Psoas muscle (tissue), 7 donors: ENCODE measurements at regions not wholly inside any gene's neighbourhood (a gene's known extent, or its start where the extent isn't known, plus 50 kb on each side); places are given as distances from the start of the nearest gene placed in this dataset.

ENCODE experiments used
- ATAC-seq, 4 donors: fragments of 200-7000 bp; cut with Tn5 transposase; one replicate each; pipeline ENCODE4 v1.9.1; 2020; ENCODE audit warnings: moderate library complexity in 3 of 4, mild to moderate bottlenecking in 2 of 4
- DNase-seq, 2 donors: peaks; one replicate each; pipeline ENCODE4 v3.0.0-alpha.2; 2020
- H3K27ac ChIP-seq: fragments of 200-600 bp; one replicate; pipeline ENCODE4 v1.8.0; 2022
- H3K27me3 ChIP-seq, 3 donors: fragments of 200-600 bp in 1 of 3; one replicate each; pipeline versions ENCODE4 v1.6.1 to v1.8.0; 2013 to 2022; ENCODE audit warnings: low read length in 2 of 3, mild to moderate bottlenecking in 2 of 3, moderate library complexity in 1 of 3; ENCODE audit not compliant: insufficient read depth in 3 of 3
- H3K36me3 ChIP-seq, 2 donors: fragments of 200-600 bp in 1 of 2; one replicate each; pipeline versions ENCODE4 v1.6.1 to v1.8.0; 2013 to 2022; ENCODE audit warnings: low read depth in 1 of 2, mild to moderate bottlenecking in 1 of 2, moderate library complexity in 1 of 2; ENCODE audit not compliant: insufficient read depth in 1 of 2
- H3K4me1 ChIP-seq: fragments of 200-600 bp; one replicate; pipeline ENCODE4 v1.8.0; 2022
- H3K4me3 ChIP-seq: fragments of 200-600 bp; one replicate; pipeline ENCODE4 v1.8.0; 2022; ENCODE audit warnings: mild to moderate bottlenecking
- H3K9me3 ChIP-seq: fragments of 200-600 bp; one replicate; pipeline ENCODE4 v1.8.0; 2022
- CTCF ChIP-seq: fragments of 200-600 bp; IDR thresholded peaks from one replicate; pipeline ENCODE4 v1.8.0; 2022; ENCODE audit warnings: antibody characterized with exemption
- WGBS, 3 donors: extraction: QIAGEN DNeasy Blood & Tissue Kit; methylation state at CpG; one replicate each; pipeline versions ENCODE4 v1.1.6 to v1.1.7; 2013; 5-methylcytosine and 5-hydroxymethylcytosine counted together
- intact Hi-C, 2 donors: fragments of 100-400 bp; cut with DNase I; formaldehyde crosslinking; loops; one replicate each; pipeline versions ENCODE4 v1.11.0 to v1.14.2; 2022
- donor health status: healthy with polysubstance abuse.
- donor health status: DM: no; HTN: no; CAD: no; lungs with moderate emphysema.
- donor health status: Bipolar disorder and iron deficiency.
- donor health status: healthy.
- donor health status: DM: yes; HTN: yes; CAD: no.
- donor health status: DM: no; HTN: no; CAD: no.
- donor health status: DM: yes; HTN: yes; CAD: no.

GRCh38 chr10:120394446-120394845 lies 62.6 kb upstream of the PLPP4 start:
- ATAC-seq = no peak

GRCh38 chr10:120396228-120396627 lies 60.8 kb upstream of the PLPP4 start:
- H3K9me3 ChIP-seq = peaks cover 9% of the 10 kb centered on the region
- no peak for ATAC-seq
- H3K27ac ChIP-seq = no peak overlapping the region
- intact Hi-C loops = no loop called here
- H3K36me3 ChIP-seq = no peaks in the 10 kb centered on the region
- H3K4me3 ChIP-seq = no peak overlapping the region
- no peak for DNase-seq
- 77 to 80% (median 78%) methylated on average over 6 of the region's 6 CpGs for WGBS, 3 donors
- H3K27me3 ChIP-seq = no peaks in the 10 kb centered on the region
- H3K4me1 ChIP-seq = no peaks in the 10 kb centered on the region
- TF ChIP-seq CTCF = no peak

More at GRCh38 chr10:120394446-120394845, 62.6 kb upstream of the PLPP4 start:
- H3K4me1 ChIP-seq = no peaks in the 10 kb centered on the region
- intact Hi-C loops = no loop called here
- TF ChIP-seq CTCF = no peak
- H3K36me3 ChIP-seq = no peaks in the 10 kb centered on the region
- no peak overlapping the region for H3K27ac ChIP-seq
- no peaks in the 10 kb centered on the region for H3K27me3 ChIP-seq
- WGBS, 3 donors = 75 to 90% (median 89%) methylated on average over 1 of the region's 1 CpG
- no peak overlapping the region for H3K4me3 ChIP-seq
- no peak for DNase-seq
- peaks cover 9% of the 10 kb centered on the region for H3K9me3 ChIP-seq

- H3K36me3 ChIP-seq = no peaks in the 10 kb centered on the region
- no peak for DNase-seq
- no peak overlapping the region for H3K27ac ChIP-seq
- H3K27me3 ChIP-seq = no peaks in the 10 kb centered on the region
- H3K9me3 ChIP-seq = peaks cover 9% of the 10 kb centered on the region
- no peak overlapping the region for H3K4me3 ChIP-seq
- 59 to 70% (median 64%) methylated on average over 4 of the region's 4 CpGs for WGBS, 3 donors
- TF ChIP-seq CTCF = no peak
- no peak for ATAC-seq
- H3K4me1 ChIP-seq = no peaks in the 10 kb centered on the region
- intact Hi-C loops = no loop called here
These were observed 58.8 kb upstream of the PLPP4 start for GRCh38 chr10:120398180-120398579.

GRCh38 chr10:120400601-120401000 lies 56.4 kb upstream of the PLPP4 start:
- peaks cover 9% of the 10 kb centered on the region for H3K9me3 ChIP-seq
- no peaks in the 10 kb centered on the region for H3K27me3 ChIP-seq
- DNase-seq (no peak), ATAC-seq (no peak)
- 68 to 85% (median 76%) methylated on average over 1 of the region's 1 CpG for WGBS, 3 donors
- H3K4me3 ChIP-seq = no peak overlapping the region
- no peak overlapping the region for H3K27ac ChIP-seq
- intact Hi-C loops = no loop called here
- H3K36me3 ChIP-seq = no peaks in the 10 kb centered on the region
- H3K4me1 ChIP-seq = no peaks in the 10 kb centered on the region
- TF ChIP-seq CTCF = no peak

- Histone ChIP-seq H3K36me3 (no peaks in the 10 kb centered on the region), H3K27ac (no peak overlapping the region), H3K4me3 (no peak overlapping the region), H3K27me3 (no peaks in the 10 kb centered on the region), H3K9me3 (peaks cover 9% of the 10 kb centered on the region), H3K4me1 (no peaks in the 10 kb centered on the region)
- intact Hi-C loops = no loop called here
- 91 to 93% (median 91%) methylated on average over 1 of the region's 1 CpG for WGBS, 3 donors
- ATAC-seq (no peak), DNase-seq (no peak)
- TF ChIP-seq CTCF = no peak
These were observed 54.8 kb upstream of the PLPP4 start for GRCh38 chr10:120402147-120402766.
